Natural killer cell (primary cell): ENCODE measurements at regions not wholly inside any gene's neighbourhood (a gene's known extent, or its start where the extent isn't known, plus 50 kb on each side); places are given as distances from the start of the nearest gene placed in this dataset.

Experiments used
- ATAC-seq, 3 donors: fragments of 150-1000 bp in 2 of 3; fragments of 200-7000 bp in 1 of 3; cut with Tn5 transposase; 1 replicate in 1 of 3; 2 replicates in 2 of 3; pipeline ENCODE4 v1.10.0; 2021; ENCODE audit warnings: mild to moderate bottlenecking in 2 of 3, moderate library complexity in 2 of 3
- DNase-seq, 2 donors: peaks; one replicate each; pipeline versions ENCODE4 v3.0.0 to v3.0.0-alpha.2; 2013 to 2021; ENCODE audit warnings: mixed read lengths in 1 of 2
- H3K27ac ChIP-seq: one replicate; pipeline ENCODE4 v1.5.1; 2013; ENCODE audit warnings: mild to moderate bottlenecking, low read length
- H3K27me3 ChIP-seq: one replicate; pipeline ENCODE4 v1.6.1; 2013; ENCODE audit warnings: low read length; ENCODE audit not compliant: control insufficient read depth, insufficient read depth
- H3K36me3 ChIP-seq: one replicate; pipeline ENCODE4 v1.6.1; 2013; ENCODE audit warnings: low read length; ENCODE audit not compliant: control insufficient read depth, insufficient read depth
- H3K4me1 ChIP-seq: one replicate; pipeline ENCODE4 v1.6.1; 2013; ENCODE audit warnings: low read length; ENCODE audit not compliant: control insufficient read depth, insufficient read depth
- H3K4me3 ChIP-seq: one replicate; pipeline ENCODE4 v1.5.1; 2013; ENCODE audit warnings: low read length
- H3K9me3 ChIP-seq: one replicate; pipeline ENCODE4 v1.6.1; 2013; ENCODE audit warnings: low read length; ENCODE audit not compliant: control insufficient read depth, insufficient read depth
- H3K27ac Mint-ChIP-seq, 2 donors: one replicate each; pipeline ENCODE4 v1.8.0; 2022; ENCODE audit warnings: mild to moderate bottlenecking in 2 of 2, mixed read lengths in 2 of 2, moderate library complexity in 1 of 2
- H3K27me3 Mint-ChIP-seq, 2 donors: one replicate each; pipeline ENCODE4 v1.8.0; 2022; ENCODE audit warnings: low read depth in 2 of 2, mixed read lengths in 2 of 2
- H3K36me3 Mint-ChIP-seq: one replicate; pipeline ENCODE4 v1.8.0; 2022; ENCODE audit warnings: mixed read lengths
- H3K4me1 Mint-ChIP-seq, 2 donors: one replicate each; pipeline ENCODE4 v1.8.0; 2022; ENCODE audit warnings: mixed read lengths in 2 of 2
- H3K4me3 Mint-ChIP-seq: one replicate; pipeline ENCODE4 v1.8.0; 2022; ENCODE audit warnings: mild to moderate bottlenecking, moderate library complexity, mixed read lengths
- H3K9me3 Mint-ChIP-seq, 2 donors: one replicate each; pipeline ENCODE4 v1.8.0; 2022; ENCODE audit warnings: mixed read lengths in 2 of 2
- CTCF ChIP-seq: fragments of 200-600 bp; IDR thresholded peaks from one replicate; pipeline ENCODE4 v1.8.0; 2022; ENCODE audit warnings: antibody characterized with exemption
- WGBS: methylation state at CpG from one replicate; pipeline ENCODE4 v1.1.7; 2013; ENCODE audit warnings: missing lambda C conversion rate; ENCODE audit not compliant: insufficient coverage; 5-methylcytosine and 5-hydroxymethylcytosine counted together
- intact Hi-C: fragments of 100-400 bp; cut with micrococcal nuclease; formaldehyde crosslinking; loops from one replicate; pipeline ENCODE4 v1.14.2; 2022

- no peaks in the 10 kb centered on the region for H3K36me3 Mint-ChIP-seq
- 95% methylated on average over 4 of the region's 4 CpGs for WGBS
- H3K4me3 Mint-ChIP-seq, result no peak overlapping the region
- intact Hi-C loops, result no loop called here
- DNase-seq, result no peak
- no peaks in the 10 kb centered on the region for H3K4me1 Mint-ChIP-seq
- TF ChIP-seq CTCF, result no peak
- ATAC-seq, result no peak
- H3K9me3 Mint-ChIP-seq, result no peaks in the 10 kb centered on the region
- Histone ChIP-seq H3K4me3 (no peak overlapping the region), H3K9me3 (peaks cover 4% of the 10 kb centered on the region), H3K36me3 (no peaks in the 10 kb centered on the region), H3K27me3 (no peaks in the 10 kb centered on the region), H3K4me1 (no peaks in the 10 kb centered on the region), H3K27ac (no peak overlapping the region)
- no peak overlapping the region for H3K27ac Mint-ChIP-seq
- H3K27me3 Mint-ChIP-seq, result peaks cover 6 to 28% of the 10 kb centered on the region in 2 donors
Observed at GRCh38 chr2:134075204-134075603, 178.7 kb upstream of the MGAT5 start.

- WGBS, result 10% methylated on average over 1 of the region's 1 CpG
- H3K9me3 Mint-ChIP-seq, result no peaks in the 10 kb centered on the region
- intact Hi-C loops, result no loop called here
- no peak for TF ChIP-seq CTCF
- ATAC-seq (no peak), DNase-seq (no peak)
- H3K4me3 Mint-ChIP-seq, result no peak overlapping the region
- no peak overlapping the region for H3K27ac Mint-ChIP-seq
- Histone ChIP-seq H3K4me3 (no peak overlapping the region), H3K27ac (no peak overlapping the region), H3K4me1 (no peaks in the 10 kb centered on the region), H3K9me3 (peaks cover 4% of the 10 kb centered on the region), H3K36me3 (no peaks in the 10 kb centered on the region), H3K27me3 (no peaks in the 10 kb centered on the region)
- no peaks in the 10 kb centered on the region for H3K4me1 Mint-ChIP-seq
- H3K27me3 Mint-ChIP-seq, result peaks cover 13 to 30% of the 10 kb centered on the region in 2 donors
- H3K36me3 Mint-ChIP-seq, result no peaks in the 10 kb centered on the region
Observed at GRCh38 chr2:134078354-134078753, 175.5 kb upstream of the MGAT5 start.

- Histone ChIP-seq H3K4me1 (no peaks in the 10 kb centered on the region), H3K27me3 (no peaks in the 10 kb centered on the region), H3K4me3 (no peak overlapping the region), H3K36me3 (no peaks in the 10 kb centered on the region), H3K27ac (no peak overlapping the region), H3K9me3 (peaks cover 4% of the 10 kb centered on the region)
- H3K4me3 Mint-ChIP-seq, result no peak overlapping the region
- 80% methylated on average over 4 of the region's 4 CpGs for WGBS
- no peaks in the 10 kb centered on the region for H3K4me1 Mint-ChIP-seq
- H3K27ac Mint-ChIP-seq, result no peak overlapping the region
- no peaks in the 10 kb centered on the region for H3K36me3 Mint-ChIP-seq
- no peak for ATAC-seq
- no peak for DNase-seq
- H3K9me3 Mint-ChIP-seq, result no peaks in the 10 kb centered on the region
- peaks cover 13 to 25% of the 10 kb centered on the region in 2 donors for H3K27me3 Mint-ChIP-seq
- no peak for TF ChIP-seq CTCF
- intact Hi-C loops, result no loop called here
Observed at GRCh38 chr2:134079373-134079772, 174.5 kb upstream of the MGAT5 start.

GRCh38 chr2:134080386-134081089, 173.3 kb upstream of the MGAT5 start:
- H3K27me3 ChIP-seq, result no peaks in the 10 kb centered on the region
- no peaks in the 10 kb centered on the region for H3K4me1 Mint-ChIP-seq
- H3K4me1 ChIP-seq, result no peaks in the 10 kb centered on the region
- intact Hi-C loops, result no loop called here
- WGBS, result 94% methylated on average over 7 of the region's 7 CpGs
- peaks cover 13 to 21% of the 10 kb centered on the region in 2 donors for H3K27me3 Mint-ChIP-seq
- no peak overlapping the region for H3K4me3 ChIP-seq
- no peaks in the 10 kb centered on the region for H3K36me3 Mint-ChIP-seq
- H3K4me3 Mint-ChIP-seq, result no peak overlapping the region
- H3K9me3 Mint-ChIP-seq, result no peaks in the 10 kb centered on the region
- no peak for DNase-seq
- no peak overlapping the region for H3K27ac Mint-ChIP-seq
- H3K36me3 ChIP-seq, result no peaks in the 10 kb centered on the region
- ATAC-seq, result no peak
- no peak for TF ChIP-seq CTCF
- H3K27ac ChIP-seq, result no peak overlapping the region
- peaks cover 4% of the 10 kb centered on the region for H3K9me3 ChIP-seq
